Esophagus squamous epithelium (tissue), 5 donors: ENCODE measurements at regions not wholly inside any gene's neighbourhood (a gene's known extent, or its start where the extent isn't known, plus 50 kb on each side); places are given as distances from the start of the nearest gene placed in this dataset.

Experiments used
- DNase-seq: peaks from one replicate; lab custom pipeline; 2025; lab: John Stamatoyannopoulos, UW
- H3K27ac ChIP-seq, 4 donors: fragments of 200-600 bp; sonication (generic); one replicate each; pipeline ENCODE4 v1.5.1; 2016 to 2019; ENCODE audit warnings: mild to moderate bottlenecking in 1 of 4
- H3K27me3 ChIP-seq, 4 donors: fragments of 200-600 bp; sonication (generic); 1 replicate in 3 of 4; 2 replicates in 1 of 4; pipeline versions ENCODE4 v1.5.1 to v1.6.0; 2017 to 2021; ENCODE audit warnings: antibody characterized with exemption in 1 of 4
- H3K36me3 ChIP-seq, 3 donors: fragments of 200-600 bp; sonication (generic); one replicate each; pipeline ENCODE4 v1.5.1; 2016 to 2019
- H3K4me1 ChIP-seq, 3 donors: fragments of 200-600 bp; sonication (generic); one replicate each; pipeline ENCODE4 v1.5.1; 2017 to 2019
- H3K4me3 ChIP-seq, 4 donors: fragments of 200-600 bp; sonication (generic); 1 replicate in 3 of 4; 2 replicates in 1 of 4; pipeline ENCODE4 v1.5.1; 2016 to 2019; ENCODE audit warnings: mild to moderate bottlenecking in 2 of 4, moderate library complexity in 1 of 4
- H3K9me3 ChIP-seq, 3 donors: fragments of 200-600 bp; sonication (generic); one replicate each; pipeline ENCODE4 v1.5.1; 2016 to 2019
- POLR2A ChIP-seq, 4 donors: fragments of 450-650 bp; IDR thresholded peaks; one replicate each; pipeline ENCODE4 v1.6.1; 2017; ENCODE audit warnings: antibody characterized with exemption in 4 of 4, mild to moderate bottlenecking in 4 of 4, moderate library complexity in 3 of 4
- WGBS, 2 donors: methylation state at CpG; one replicate each; pipeline ENCODE4 v1.1.5; 2018; 5-methylcytosine and 5-hydroxymethylcytosine counted together
- intact Hi-C: fragments of 100-400 bp; cut with DNase I; formaldehyde crosslinking; loops from one replicate; pipeline ENCODE4 v1.15.0; 2022
- TF ChIP-seq, protein P1 (sequence below), 6 experiments: fragments of 450-650 bp in 4 of 6; fragments of 200-600 bp in 2 of 6; sonication (generic) in 2 of 6; IDR thresholded peaks; one replicate each; pipeline ENCODE4 v1.5.1; 2016 to 2019; ENCODE audit warnings: antibody characterized with exemption in 6 of 6, mild to moderate bottlenecking in 4 of 6, moderate library complexity in 4 of 6
- donor health status: DM: yes; HTN: yes; CAD: no.

DNA sequence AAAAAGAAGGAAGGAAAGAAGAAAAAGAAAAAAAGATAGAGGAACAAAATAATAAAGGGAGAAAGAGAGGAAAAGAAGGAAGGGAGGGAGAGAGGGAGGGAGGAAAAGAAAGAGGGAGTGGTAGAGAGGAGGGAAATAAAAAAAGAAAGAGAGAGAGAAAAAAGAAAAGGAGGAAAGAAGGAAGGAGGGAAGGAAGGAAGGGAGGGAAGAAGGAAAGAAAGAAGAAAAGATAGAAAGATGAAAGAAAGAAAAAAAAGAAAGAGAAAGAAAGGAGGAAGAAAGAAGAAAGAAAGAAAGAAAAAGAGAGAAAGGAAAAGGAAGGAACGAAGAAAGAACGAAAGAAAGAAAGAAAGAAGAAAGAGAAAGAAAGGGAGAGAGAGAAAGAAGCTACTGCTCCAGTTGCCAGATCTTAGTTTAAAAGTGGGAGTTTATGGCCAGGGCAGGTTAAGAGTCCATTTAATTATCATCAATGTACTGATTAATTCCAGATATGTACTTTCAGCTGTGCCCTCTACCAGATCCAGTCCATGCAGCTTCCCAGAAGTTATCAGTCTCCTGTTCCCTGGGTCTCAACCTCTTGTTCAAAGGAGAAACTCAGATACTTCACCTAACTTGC is 1378.5 kb upstream of the NUDT12 start:
- no peaks in the 10 kb centered on the region for H3K9me3 ChIP-seq
- H3K4me3 ChIP-seq, result no peak overlapping the region
- DNase-seq, result no peak
- TF ChIP-seq, protein P1, sequence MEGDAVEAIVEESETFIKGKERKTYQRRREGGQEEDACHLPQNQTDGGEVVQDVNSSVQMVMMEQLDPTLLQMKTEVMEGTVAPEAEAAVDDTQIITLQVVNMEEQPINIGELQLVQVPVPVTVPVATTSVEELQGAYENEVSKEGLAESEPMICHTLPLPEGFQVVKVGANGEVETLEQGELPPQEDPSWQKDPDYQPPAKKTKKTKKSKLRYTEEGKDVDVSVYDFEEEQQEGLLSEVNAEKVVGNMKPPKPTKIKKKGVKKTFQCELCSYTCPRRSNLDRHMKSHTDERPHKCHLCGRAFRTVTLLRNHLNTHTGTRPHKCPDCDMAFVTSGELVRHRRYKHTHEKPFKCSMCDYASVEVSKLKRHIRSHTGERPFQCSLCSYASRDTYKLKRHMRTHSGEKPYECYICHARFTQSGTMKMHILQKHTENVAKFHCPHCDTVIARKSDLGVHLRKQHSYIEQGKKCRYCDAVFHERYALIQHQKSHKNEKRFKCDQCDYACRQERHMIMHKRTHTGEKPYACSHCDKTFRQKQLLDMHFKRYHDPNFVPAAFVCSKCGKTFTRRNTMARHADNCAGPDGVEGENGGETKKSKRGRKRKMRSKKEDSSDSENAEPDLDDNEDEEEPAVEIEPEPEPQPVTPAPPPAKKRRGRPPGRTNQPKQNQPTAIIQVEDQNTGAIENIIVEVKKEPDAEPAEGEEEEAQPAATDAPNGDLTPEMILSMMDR (IDR thresholded peaks at IDR 0.05), result no peak
- no peak for TF ChIP-seq POLR2A (IDR thresholded peaks at IDR 0.05)
- intact Hi-C loops, result no loop called here
- no peaks in the 10 kb centered on the region for H3K4me1 ChIP-seq
- H3K36me3 ChIP-seq, result no peaks in the 10 kb centered on the region
- WGBS, 2 donors, result 78 to 88% methylated on average over 2 of the region's 2 CpGs
- H3K27ac ChIP-seq, result no peak overlapping the region
- H3K27me3 ChIP-seq, result no peaks in the 10 kb centered on the region

DNA sequence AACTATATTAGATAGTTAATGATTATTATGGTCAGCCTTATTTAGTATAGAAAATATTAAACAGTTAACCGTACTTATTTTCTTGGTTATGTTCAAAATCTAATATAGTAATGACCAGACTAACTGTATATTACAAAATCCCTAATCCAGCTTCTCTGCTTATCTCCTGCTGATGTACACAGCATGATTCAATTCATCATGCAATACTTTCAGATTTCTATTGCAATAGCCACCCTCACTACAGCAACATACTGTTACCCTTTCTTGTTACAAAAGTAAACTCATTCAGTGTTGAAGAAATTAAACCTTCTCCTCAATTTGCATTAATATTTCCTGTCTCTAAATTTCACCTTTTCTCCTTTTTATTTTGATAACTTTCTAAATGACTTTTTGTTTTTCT is 1375.0 kb upstream of the NUDT12 start:
- WGBS, 2 donors, result 85 to 96% methylated on average over 1 of the region's 1 CpG
- H3K4me1 ChIP-seq, result no peaks in the 10 kb centered on the region
- no peak overlapping the region for H3K4me3 ChIP-seq
- DNase-seq, result no peak
- no peaks in the 10 kb centered on the region for H3K27me3 ChIP-seq
- no peaks in the 10 kb centered on the region for H3K9me3 ChIP-seq
- TF ChIP-seq, protein P1 (IDR thresholded peaks at IDR 0.05), result no peak
- no peak for TF ChIP-seq POLR2A (IDR thresholded peaks at IDR 0.05)
- H3K27ac ChIP-seq, result no peak overlapping the region
- H3K36me3 ChIP-seq, result no peaks in the 10 kb centered on the region
- intact Hi-C loops, result no loop called here

DNA sequence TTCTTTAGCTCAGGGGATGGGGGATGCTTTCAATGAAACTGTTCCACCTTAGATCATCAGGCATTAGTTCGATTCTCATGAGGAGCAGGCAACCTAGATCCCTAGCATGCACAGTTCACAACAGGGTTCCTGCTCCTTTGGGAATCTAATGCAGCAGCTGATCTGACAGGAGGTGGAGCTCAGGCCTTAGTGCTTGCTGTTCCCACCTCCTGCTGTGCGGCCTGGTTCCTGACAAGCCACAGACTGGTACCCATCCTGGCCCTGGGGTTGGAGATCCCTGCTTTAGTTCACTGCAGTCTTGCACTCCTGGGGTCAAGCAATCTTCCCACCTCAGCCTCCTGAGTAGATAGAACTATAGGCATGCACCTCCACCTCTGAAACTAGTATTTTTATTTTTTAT is 1369.8 kb upstream of the NUDT12 start:
- Histone ChIP-seq H3K36me3 (no peaks in the 10 kb centered on the region), H3K27ac (no peak overlapping the region), H3K27me3 (no peaks in the 10 kb centered on the region), H3K4me3 (no peak overlapping the region), H3K9me3 (peaks cover 0 to 7% (median 5%) of the 10 kb centered on the region in 3 donors), H3K4me1 (no peaks in the 10 kb centered on the region)
- 54 to 79% methylated on average over 2 of the region's 2 CpGs for WGBS, 2 donors
- DNase-seq, result no peak
- TF ChIP-seq POLR2A (IDR thresholded peaks at IDR 0.05), result no peak
- TF ChIP-seq, protein P1 (IDR thresholded peaks at IDR 0.05), result no peak
- intact Hi-C loops, result no loop called here

DNA sequence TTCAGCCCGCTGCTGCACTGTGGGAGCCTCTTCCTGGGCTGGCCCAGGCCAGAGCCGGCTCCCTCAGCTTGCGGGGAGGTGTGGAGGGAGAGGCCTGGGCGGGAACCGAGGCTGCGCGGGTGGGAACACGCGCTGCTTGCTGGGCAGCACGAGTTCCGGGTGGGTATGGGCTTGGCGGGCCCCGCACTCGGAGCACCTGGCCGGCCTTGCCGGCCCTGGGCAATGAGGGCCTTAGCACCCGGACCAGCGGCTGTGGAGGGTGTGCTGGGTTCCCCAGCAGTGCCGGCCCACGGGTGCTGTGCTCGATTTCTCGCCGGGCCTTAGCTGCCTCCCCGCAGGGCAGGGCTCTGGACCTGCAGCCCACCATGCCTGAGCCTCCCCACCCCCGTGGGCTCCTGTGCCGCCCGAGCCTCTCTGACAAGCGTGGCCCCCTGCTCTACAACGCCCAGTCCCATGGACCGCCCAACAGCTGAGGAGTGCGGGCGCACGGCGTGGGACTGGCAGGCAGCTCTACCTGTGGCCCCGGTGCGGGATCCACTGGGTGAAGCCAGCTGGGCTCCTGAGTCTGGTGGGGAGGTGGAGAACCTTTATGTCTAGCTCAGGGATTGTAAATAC is 1366.4 kb upstream of the NUDT12 start:
- no peak overlapping the region for H3K4me3 ChIP-seq
- peaks cover 0 to 11% (median 7%) of the 10 kb centered on the region in 3 donors for H3K9me3 ChIP-seq
- DNase-seq, result no peak
- H3K27me3 ChIP-seq, result no peaks in the 10 kb centered on the region
- intact Hi-C loops, result no loop called here
- no peak for TF ChIP-seq POLR2A (IDR thresholded peaks at IDR 0.05)
- TF ChIP-seq, protein P1 (IDR thresholded peaks at IDR 0.05), result no peak
- H3K27ac ChIP-seq, result no peak overlapping the region
- 29 to 60% methylated on average over 1 to 2 of the region's 36 CpGs for WGBS, 2 donors
- H3K4me1 ChIP-seq, result no peaks in the 10 kb centered on the region
- no peaks in the 10 kb centered on the region for H3K36me3 ChIP-seq

DNA sequence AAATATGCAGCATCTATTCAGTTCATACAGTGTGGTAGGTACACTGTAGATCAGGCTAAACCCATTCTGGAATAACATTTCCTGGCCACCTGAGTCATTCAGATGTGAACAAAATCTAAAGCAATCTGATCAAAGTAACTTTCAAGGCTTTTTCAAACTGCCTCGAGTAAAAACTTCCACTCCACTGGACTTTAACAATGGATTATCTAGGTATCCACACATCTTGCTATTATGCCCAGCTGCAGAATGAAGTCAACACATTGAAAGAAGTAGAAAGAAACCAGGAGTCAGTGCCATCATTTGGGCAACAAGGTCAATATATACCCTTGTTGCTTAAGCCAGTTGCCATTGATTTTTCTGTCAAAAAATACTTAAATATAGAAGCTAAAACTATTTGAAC is 1352.6 kb upstream of the NUDT12 start:
- WGBS, 2 donors, result 57 to 65% methylated on average over 1 of the region's 1 CpG
- H3K27me3 ChIP-seq, result no peaks in the 10 kb centered on the region
- H3K36me3 ChIP-seq, result no peaks in the 10 kb centered on the region
- H3K9me3 ChIP-seq, result no peaks in the 10 kb centered on the region
- intact Hi-C loops, result no loop called here
- TF ChIP-seq, protein P1 (IDR thresholded peaks at IDR 0.05), result no peak
- TF ChIP-seq POLR2A (IDR thresholded peaks at IDR 0.05), result no peak
- no peak overlapping the region for H3K27ac ChIP-seq
- no peak overlapping the region for H3K4me3 ChIP-seq
- no peaks in the 10 kb centered on the region for H3K4me1 ChIP-seq
- DNase-seq, result no peak
